ENCODE measurements at regions not wholly inside any gene's neighbourhood (a gene's known extent, or its start where the extent isn't known, plus 50 kb on each side); places are given as distances from the start of the nearest gene placed in this dataset.
"Not testable (repeated sequence)": the region's sequence is repeated elsewhere in the genome, so short reads cannot be mapped to it uniquely, and the experiment has no call there.

- not testable (repeated sequence) for TF ChIP-seq CTCF (IDR thresholded peaks at IDR 0.05; ENCODE audit: borderline replicate concordance, extremely low read depth, low read length, poor library complexity, severe bottlenecking); EZH2 (IDR thresholded peaks at IDR 0.05; ENCODE audit: borderline replicate concordance, low read depth, low read length, severe bottlenecking)
Observed at GRCh38 chr7:150084724-150085123, 211.0 kb downstream of the ATP6V0E2 start.
